ENCODE measurements at regions not wholly inside any gene's neighbourhood (a gene's known extent, or its start where the extent isn't known, plus 50 kb on each side); places are given as distances from the start of the nearest gene placed in this dataset.

GRCh38 chr5:101643794-101644193, 652.3 kb downstream of the SLCO4C1 start:
- TF ChIP-seq CTCF (IDR thresholded peaks at IDR 0.05; ENCODE audit: insufficient read depth, low read length, poor library complexity, severe bottlenecking) (no peak), EZH2phosphoT487 (conservative IDR thresholded peaks at IDR 0.05; ENCODE audit: low read length) (no peak)

Measured in SU-DHL-6 (cell line).